NT2/D1 (cell line): ENCODE measurements at regions not wholly inside any gene's neighbourhood (a gene's known extent, or its start where the extent isn't known, plus 50 kb on each side); places are given as distances from the start of the nearest gene placed in this dataset.

ENCODE experiments used
- SUZ12 ChIP-seq: IDR thresholded peaks from 2 replicates; pipeline ENCODE4 v1.6.1; 2011; ENCODE audit not compliant: insufficient read length, insufficient read depth; ENCODE audit errors: extremely low read depth
- YY1 ChIP-seq: IDR thresholded peaks from 2 replicates; pipeline ENCODE4 v1.6.1; 2011; ENCODE audit not compliant: insufficient read length, insufficient read depth
- ZNF274 ChIP-seq: IDR thresholded peaks from 2 replicates; pipeline ENCODE4 v1.6.1; 2011; ENCODE audit warnings: mild to moderate bottlenecking, low read depth, low read length

- TF ChIP-seq ZNF274 (no peak), YY1 (no peak), SUZ12 (no peak)
Measured at GRCh38 chr22:27581236-27581635, 220.3 kb downstream of the MN1 start.
